AG04450 (cell line): ENCODE measurements at regions not wholly inside any gene's neighbourhood (a gene's known extent, or its start where the extent isn't known, plus 50 kb on each side); places are given as distances from the start of the nearest gene placed in this dataset.

Source experiments
- CTCF ChIA-PET: fragments of 300-600, 350-600 bp; formaldehyde crosslinking; extraction: SDS; loops from one replicate; lab custom pipeline; 2022; ENCODE audit warnings: antibody characterized with exemption, inconsistent platforms; lab: Charles Lee
- POLR2A ChIA-PET: fragments of 350-600 bp; formaldehyde crosslinking; extraction: SDS; loops from one replicate; lab custom pipeline; 2021; ENCODE audit warnings: antibody characterized with exemption, inconsistent platforms; lab: Yijun Ruan, JAX
- DNase-seq: peaks from one replicate; pipeline ENCODE4 v3.0.0-alpha.2; 2011; ENCODE audit warnings: low read depth, low spot score
- H3K27ac ChIP-seq: one replicate; pipeline ENCODE4 v1.5.1; 2012; ENCODE audit warnings: low read depth, low read length, control low read depth
- H3K27me3 ChIP-seq: one replicate; pipeline ENCODE4 v1.6.0; 2012; ENCODE audit warnings: low read length; ENCODE audit not compliant: control insufficient read depth, insufficient read depth
- H3K4me3 ChIP-seq: 2 replicates; pipeline ENCODE4 v1.5.1; 2011; ENCODE audit warnings: mild to moderate bottlenecking, low read depth, low read length, control low read depth
- H3K9me3 ChIP-seq: 2 replicates; pipeline ENCODE4 v1.5.1; 2012; ENCODE audit warnings: low read length; ENCODE audit not compliant: control insufficient read depth, insufficient read depth
- TF ChIP-seq, protein P1 (sequence below): IDR thresholded peaks from 2 replicates; pipeline ENCODE4 v1.5.1; 2011; ENCODE audit warnings: low read depth, low read length, control low read depth, inconsistent platforms

DNA sequence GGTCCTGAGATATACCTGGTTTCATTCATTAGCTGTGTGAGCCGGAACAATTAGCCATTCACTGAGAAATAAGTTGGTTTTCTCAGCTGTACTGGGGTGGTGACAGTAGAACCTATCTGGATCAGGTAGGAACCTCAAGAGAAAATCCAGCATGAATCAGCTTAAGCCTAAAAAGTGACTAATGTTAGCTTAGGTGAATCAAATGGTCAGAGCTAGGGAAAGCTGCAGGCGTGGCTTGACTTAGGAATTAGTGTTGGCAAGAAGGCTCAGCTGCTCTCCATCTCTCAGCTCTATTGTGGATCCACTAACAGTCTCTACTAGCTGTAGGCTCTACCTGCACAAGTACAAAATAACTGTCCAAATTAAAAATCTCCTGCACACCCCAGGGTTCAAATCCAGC is 1025.5 kb downstream of the RAB28 start:
- ChIA-PET POLR2A (no interaction called here), CTCF (no interaction called here)
- TF ChIP-seq, protein P1, sequence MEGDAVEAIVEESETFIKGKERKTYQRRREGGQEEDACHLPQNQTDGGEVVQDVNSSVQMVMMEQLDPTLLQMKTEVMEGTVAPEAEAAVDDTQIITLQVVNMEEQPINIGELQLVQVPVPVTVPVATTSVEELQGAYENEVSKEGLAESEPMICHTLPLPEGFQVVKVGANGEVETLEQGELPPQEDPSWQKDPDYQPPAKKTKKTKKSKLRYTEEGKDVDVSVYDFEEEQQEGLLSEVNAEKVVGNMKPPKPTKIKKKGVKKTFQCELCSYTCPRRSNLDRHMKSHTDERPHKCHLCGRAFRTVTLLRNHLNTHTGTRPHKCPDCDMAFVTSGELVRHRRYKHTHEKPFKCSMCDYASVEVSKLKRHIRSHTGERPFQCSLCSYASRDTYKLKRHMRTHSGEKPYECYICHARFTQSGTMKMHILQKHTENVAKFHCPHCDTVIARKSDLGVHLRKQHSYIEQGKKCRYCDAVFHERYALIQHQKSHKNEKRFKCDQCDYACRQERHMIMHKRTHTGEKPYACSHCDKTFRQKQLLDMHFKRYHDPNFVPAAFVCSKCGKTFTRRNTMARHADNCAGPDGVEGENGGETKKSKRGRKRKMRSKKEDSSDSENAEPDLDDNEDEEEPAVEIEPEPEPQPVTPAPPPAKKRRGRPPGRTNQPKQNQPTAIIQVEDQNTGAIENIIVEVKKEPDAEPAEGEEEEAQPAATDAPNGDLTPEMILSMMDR, result no peak
- H3K4me3 ChIP-seq, result no peak overlapping the region
- H3K27me3 ChIP-seq, result no peaks in the 10 kb centered on the region
- no peak for DNase-seq
- H3K27ac ChIP-seq, result no peak overlapping the region
- H3K9me3 ChIP-seq, result peaks cover 18% of the 10 kb centered on the region

DNA sequence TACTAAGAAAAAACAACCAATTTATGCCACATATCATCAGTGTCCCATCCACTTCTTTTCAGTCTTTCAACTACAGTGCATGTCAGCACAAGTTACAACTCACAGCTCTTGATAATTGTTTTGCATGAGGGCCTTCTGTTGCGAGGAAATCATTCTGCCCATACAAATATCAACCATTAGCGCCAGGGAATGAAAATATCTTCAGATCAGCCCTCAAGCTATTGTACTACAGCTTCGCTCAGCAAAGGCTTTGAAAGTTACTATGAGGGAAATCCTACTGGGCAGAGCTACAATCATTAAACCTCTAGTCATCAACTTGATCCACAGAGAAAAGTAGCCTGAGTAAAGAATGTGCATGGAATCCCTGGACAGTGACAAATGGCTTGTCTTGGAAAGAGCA is 1023.6 kb upstream of the HS3ST1 start:
- no peaks in the 10 kb centered on the region for H3K27me3 ChIP-seq

DNA sequence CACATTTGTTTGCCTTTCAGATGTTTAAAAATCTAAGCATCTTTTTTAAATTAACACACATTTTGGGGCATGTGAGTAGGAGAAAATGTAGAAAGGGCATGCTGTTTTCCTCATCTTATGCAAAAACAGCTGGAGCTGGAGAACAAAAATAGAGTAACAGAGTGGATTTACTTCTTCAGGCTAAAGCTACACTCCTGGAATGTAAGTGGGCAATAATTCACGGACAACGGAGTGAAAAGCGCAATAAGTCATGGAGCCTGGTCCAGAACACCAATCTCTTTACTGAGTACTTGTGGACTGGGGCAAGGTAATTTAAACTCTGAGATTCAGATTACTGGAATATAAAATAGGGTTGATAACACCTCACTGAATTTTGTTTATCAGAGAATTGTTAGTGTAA is 1018.8 kb upstream of the HS3ST1 start:
- no peaks in the 10 kb centered on the region for H3K27me3 ChIP-seq
- ChIA-PET POLR2A (no interaction called here), CTCF (no interaction called here)
- TF ChIP-seq, protein P1, result no peak
- H3K4me3 ChIP-seq, result no peak overlapping the region
- H3K27ac ChIP-seq, result no peak overlapping the region
- DNase-seq, result no peak
- peaks cover 10% of the 10 kb centered on the region for H3K9me3 ChIP-seq

More for the DNA sequence above, 1023.6 kb upstream of the HS3ST1 start:
- CTCF ChIA-PET, result no interaction called here
- TF ChIP-seq, protein P1, result no peak
- Histone ChIP-seq H3K27ac (no peak overlapping the region), H3K4me3 (no peak overlapping the region), H3K9me3 (peaks cover 7% of the 10 kb centered on the region)
- no peak for DNase-seq
- POLR2A ChIA-PET, result no interaction called here

DNA sequence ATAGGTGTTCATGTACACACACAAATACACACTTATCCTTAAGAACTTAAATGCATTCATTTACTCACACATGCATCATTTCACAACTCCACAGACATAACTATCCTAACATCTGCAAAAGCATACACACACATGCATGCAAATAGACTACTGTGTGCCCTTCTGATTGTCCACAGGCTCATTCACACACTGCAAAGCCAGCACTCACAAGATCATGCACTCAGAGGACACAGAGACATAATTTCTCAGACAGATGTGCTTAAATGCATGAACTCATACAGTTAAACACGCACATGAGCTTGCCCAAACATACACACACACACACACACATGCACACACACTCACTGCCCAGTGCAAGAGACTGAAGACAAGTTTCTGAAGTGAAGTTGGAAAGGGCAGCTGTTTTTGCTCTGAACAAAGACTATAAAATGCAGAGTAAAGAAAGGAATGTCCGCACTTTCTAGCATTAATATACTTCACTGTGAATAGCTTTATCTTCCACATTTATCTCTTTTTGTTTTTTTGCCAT is 1018.0 kb upstream of the HS3ST1 start:
- H3K4me3 ChIP-seq, result no peak overlapping the region
- POLR2A ChIA-PET, result no interaction called here
- CTCF ChIA-PET, result no interaction called here
- TF ChIP-seq, protein P1, result no peak
- no peak overlapping the region for H3K27ac ChIP-seq
- DNase-seq, result no peak
- H3K9me3 ChIP-seq, result peaks cover 10% of the 10 kb centered on the region
- H3K27me3 ChIP-seq, result no peaks in the 10 kb centered on the region

DNA sequence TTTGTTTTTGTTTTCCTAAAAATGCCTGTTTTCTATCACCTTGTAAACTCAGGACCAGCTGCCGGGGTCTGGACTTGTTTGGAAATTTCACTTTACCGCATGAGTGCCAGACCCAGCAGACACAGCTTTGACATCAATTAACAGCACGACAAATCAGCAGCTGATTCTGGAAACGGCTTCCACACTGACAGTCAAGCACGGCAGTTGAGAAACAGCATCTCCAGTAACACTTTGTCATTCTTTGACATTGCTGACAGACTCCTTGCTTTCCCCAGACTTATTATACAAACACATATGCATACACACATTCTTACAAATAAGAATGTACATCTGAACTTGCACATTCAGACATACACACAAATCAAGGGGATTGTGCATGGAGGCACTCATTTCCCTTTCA is 1017.6 kb upstream of the HS3ST1 start:
- ChIA-PET POLR2A (no interaction called here), CTCF (no interaction called here)
- peaks cover 10% of the 10 kb centered on the region for H3K9me3 ChIP-seq
- no peaks in the 10 kb centered on the region for H3K27me3 ChIP-seq
- DNase-seq, result no peak
- TF ChIP-seq, protein P1, result no peak
- H3K4me3 ChIP-seq, result no peak overlapping the region
- H3K27ac ChIP-seq, result no peak overlapping the region
